Ascending aorta (tissue), 2 donors: ENCODE measurements at regions not wholly inside any gene's neighbourhood (a gene's known extent, or its start where the extent isn't known, plus 50 kb on each side); places are given as distances from the start of the nearest gene placed in this dataset.

ENCODE experiments used
- DNase-seq, 2 donors: peaks; one replicate each; pipeline ENCODE4 v3.0.0-alpha.2; 2019; ENCODE audit warnings: low spot score in 2 of 2
- H3K27ac ChIP-seq, 2 donors: fragments of 200-600 bp; sonication (generic); one replicate each; pipeline ENCODE4 v1.5.1; 2016 to 2017; ENCODE audit warnings: mild to moderate bottlenecking in 1 of 2
- H3K27me3 ChIP-seq: fragments of 200-600 bp; sonication (generic); one replicate; pipeline ENCODE4 v1.5.1; 2017
- H3K36me3 ChIP-seq, 2 donors: fragments of 200-600 bp; sonication (generic); one replicate each; pipeline ENCODE4 v1.5.1; 2016
- H3K4me1 ChIP-seq, 2 donors: fragments of 200-600 bp; sonication (generic); one replicate each; pipeline ENCODE4 v1.5.1; 2016 to 2017; ENCODE audit warnings: mild to moderate bottlenecking in 1 of 2
- H3K4me3 ChIP-seq, 2 donors: fragments of 200-600 bp; sonication (generic); one replicate each; pipeline ENCODE4 v1.5.1; 2016 to 2017; ENCODE audit warnings: mild to moderate bottlenecking in 1 of 2
- H3K9me3 ChIP-seq, 2 donors: fragments of 200-600 bp; sonication (generic); one replicate each; pipeline ENCODE4 v1.5.1; 2016
- CTCF ChIP-seq, 3 experiments: fragments of 200-600 bp in 2 of 3; fragments of 450-650 bp in 1 of 3; sonication (generic) in 2 of 3; IDR thresholded peaks; one replicate each; pipeline ENCODE4 v1.5.1; 2016 to 2019; ENCODE audit warnings: antibody characterized with exemption in 3 of 3, mild to moderate bottlenecking in 1 of 3, moderate library complexity in 1 of 3
- intact Hi-C: fragments of 100-400 bp; cut with DNase I; formaldehyde crosslinking; loops from one replicate; pipeline ENCODE4 v1.15.1; 2023

GRCh38 chr2:126808929-126809328 is 89.8 kb upstream of the TEX51 start:
- H3K4me3 ChIP-seq, result no peak overlapping the region
- no peak overlapping the region for H3K27ac ChIP-seq
- no peaks in the 10 kb centered on the region for H3K36me3 ChIP-seq
- TF ChIP-seq CTCF (IDR thresholded peaks at IDR 0.05), result no peak
- DNase-seq, result no peak
- no peaks in the 10 kb centered on the region for H3K27me3 ChIP-seq
- no peaks in the 10 kb centered on the region for H3K4me1 ChIP-seq
- intact Hi-C loops, result no loop called here
- no peaks in the 10 kb centered on the region for H3K9me3 ChIP-seq

DNA sequence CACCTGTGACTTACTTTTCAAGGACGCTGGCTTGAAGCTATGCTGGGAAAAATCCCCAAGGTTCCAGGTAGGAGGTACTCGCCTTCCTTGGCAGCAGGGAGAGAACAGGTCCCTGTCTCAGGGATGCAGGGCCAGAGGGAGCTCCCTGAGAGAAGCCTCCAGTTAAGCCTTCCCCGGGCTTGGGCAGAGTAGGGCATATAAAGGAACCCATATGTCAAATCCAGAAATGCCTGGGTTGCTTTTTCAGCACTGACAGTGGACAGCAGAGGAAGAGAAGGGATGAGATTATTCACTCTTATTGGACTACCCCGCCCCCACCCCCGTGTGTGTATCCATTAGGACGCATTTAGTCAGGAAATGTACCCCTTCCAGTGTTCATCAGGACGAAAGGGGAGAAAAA is 89.3 kb upstream of the TEX51 start:
- Histone ChIP-seq H3K4me3 (no peak overlapping the region), H3K9me3 (no peaks in the 10 kb centered on the region), H3K27ac (no peak overlapping the region), H3K36me3 (no peaks in the 10 kb centered on the region), H3K27me3 (no peaks in the 10 kb centered on the region), H3K4me1 (no peaks in the 10 kb centered on the region)
- TF ChIP-seq CTCF (IDR thresholded peaks at IDR 0.05), result no peak
- intact Hi-C loops, result no loop called here
- no peak for DNase-seq

- Histone ChIP-seq H3K4me3 (no peak overlapping the region), H3K9me3 (no peaks in the 10 kb centered on the region), H3K4me1 (no peaks in the 10 kb centered on the region), H3K36me3 (no peaks in the 10 kb centered on the region), H3K27me3 (no peaks in the 10 kb centered on the region), H3K27ac (no peak overlapping the region)
- TF ChIP-seq CTCF (IDR thresholded peaks at IDR 0.05), result no peak
- DNase-seq, result no peak
- intact Hi-C loops, result no loop called here
These were observed 88.7 kb upstream of the TEX51 start for GRCh38 chr2:126810001-126810400.

DNA sequence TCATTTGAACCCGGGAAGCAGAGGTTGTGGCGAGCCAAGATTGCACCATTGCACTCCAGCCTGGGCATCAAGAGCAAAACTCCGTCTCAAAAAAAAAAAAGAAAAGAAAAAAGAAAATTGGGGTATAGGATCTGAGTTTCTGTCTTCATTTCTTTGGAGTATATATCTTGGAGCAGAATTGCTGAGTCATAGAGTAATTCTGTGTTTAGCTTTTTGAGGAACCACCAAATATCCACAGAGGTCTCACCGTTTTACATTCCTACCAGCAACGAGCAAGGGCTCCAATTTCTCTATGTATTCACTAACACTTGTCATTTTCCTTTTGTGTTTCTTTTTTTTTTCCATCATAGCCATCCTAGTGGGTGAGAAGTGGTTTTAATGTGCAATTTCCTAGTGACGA is 87.6 kb upstream of the TEX51 start:
- Histone ChIP-seq H3K9me3 (no peaks in the 10 kb centered on the region), H3K4me3 (no peak overlapping the region), H3K4me1 (no peaks in the 10 kb centered on the region), H3K27me3 (no peaks in the 10 kb centered on the region), H3K36me3 (no peaks in the 10 kb centered on the region), H3K27ac (no peak overlapping the region)
- intact Hi-C loops, result no loop called here
- no peak for TF ChIP-seq CTCF (IDR thresholded peaks at IDR 0.05)
- no peak for DNase-seq

GRCh38 chr2:126817172-126817571 is 81.5 kb upstream of the TEX51 start:
- no peak overlapping the region for H3K27ac ChIP-seq
- no peaks in the 10 kb centered on the region for H3K36me3 ChIP-seq
- DNase-seq, result no peak
- no peak for TF ChIP-seq CTCF (IDR thresholded peaks at IDR 0.05)
- H3K27me3 ChIP-seq, result no peaks in the 10 kb centered on the region
- intact Hi-C loops, result no loop called here
- no peaks in the 10 kb centered on the region for H3K4me1 ChIP-seq
- H3K4me3 ChIP-seq, result no peak overlapping the region
- no peaks in the 10 kb centered on the region for H3K9me3 ChIP-seq

DNA sequence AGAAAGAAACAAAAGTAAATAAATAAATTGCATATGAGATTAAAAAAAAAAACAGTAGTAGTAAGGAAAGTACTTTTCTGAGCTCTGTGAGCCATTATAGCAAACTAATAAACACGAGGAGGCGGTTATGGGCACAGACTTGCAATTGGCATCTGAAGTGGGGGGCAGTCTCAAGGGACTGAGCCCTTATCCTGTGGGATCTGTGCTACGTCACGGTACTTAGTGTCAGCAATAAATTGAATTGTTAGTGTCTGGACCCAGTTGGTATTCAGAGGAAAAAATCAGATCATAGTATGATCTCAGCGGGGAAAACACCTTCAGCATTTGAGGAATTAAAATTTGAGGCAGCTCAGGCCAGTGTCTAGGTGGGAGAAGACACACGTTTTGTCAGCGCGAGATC is 76.6 kb upstream of the TEX51 start:
- Histone ChIP-seq H3K36me3 (no peaks in the 10 kb centered on the region), H3K27ac (no peak overlapping the region), H3K4me1 (no peaks in the 10 kb centered on the region), H3K4me3 (no peak overlapping the region), H3K9me3 (no peaks in the 10 kb centered on the region), H3K27me3 (no peaks in the 10 kb centered on the region)
- no peak for TF ChIP-seq CTCF (IDR thresholded peaks at IDR 0.05)
- intact Hi-C loops, result no loop called here
- DNase-seq, result no peak
